NCI-H524 treated with DMSO at 0.1 percent for 48 hours (cell line): ENCODE measurements at regions not wholly inside any gene's neighbourhood (a gene's known extent, or its start where the extent isn't known, plus 50 kb on each side); places are given as distances from the start of the nearest gene placed in this dataset.

Experiments used
- DNase-seq: peaks from one replicate; lab custom pipeline; 2025; lab: John Stamatoyannopoulos, UW

- DNase-seq = no peak
Observed at GRCh38 chr2:58562276-58562675, 321.2 kb upstream of the FANCL start.

- DNase-seq = no peak
Observed at GRCh38 chr2:58560531-58560930, 319.4 kb upstream of the FANCL start.

GRCh38 chr2:58558881-58559280, 317.8 kb upstream of the FANCL start:
- DNase-seq = no peak

- DNase-seq = peak; percentile 65
Observed at GRCh38 chr2:58557176-58557575, 316.1 kb upstream of the FANCL start.

- DNase-seq = no peak
Observed at GRCh38 chr2:58553937-58554336, 312.8 kb upstream of the FANCL start.

- DNase-seq = no peak
Observed at GRCh38 chr2:58553522-58553921, 312.4 kb upstream of the FANCL start.

- DNase-seq = no peak
Observed at GRCh38 chr2:58545300-58546280, 304.5 kb upstream of the FANCL start.

- DNase-seq = peak; percentile 41
Observed at GRCh38 chr2:58543442-58543841, 302.3 kb upstream of the FANCL start.

- no peak for DNase-seq
Observed at GRCh38 chr2:58541511-58541910, 300.4 kb upstream of the FANCL start.

- DNase-seq = no peak
Observed at GRCh38 chr2:58540681-58541080, 299.6 kb upstream of the FANCL start.

- DNase-seq = no peak
Observed at GRCh38 chr2:58539973-58540372, 298.8 kb upstream of the FANCL start.

GRCh38 chr2:58535990-58536389, 294.9 kb upstream of the FANCL start:
- no peak for DNase-seq

- DNase-seq = peak; percentile 95
Observed at GRCh38 chr2:58535182-58535581, 294.1 kb upstream of the FANCL start.

GRCh38 chr2:58533376-58533775, 292.3 kb upstream of the FANCL start:
- no peak for DNase-seq

GRCh38 chr2:58532641-58533040, 291.5 kb upstream of the FANCL start:
- no peak for DNase-seq

- no peak for DNase-seq
Observed at GRCh38 chr2:58527647-58528046, 286.5 kb upstream of the FANCL start.

GRCh38 chr2:58521803-58522554, 280.9 kb upstream of the FANCL start:
- DNase-seq = peak; percentile 40

GRCh38 chr2:58520903-58521302, 279.8 kb upstream of the FANCL start:
- DNase-seq = no peak

GRCh38 chr2:58517881-58518280, 276.8 kb upstream of the FANCL start:
- DNase-seq = no peak

GRCh38 chr2:58516695-58517094, 275.6 kb upstream of the FANCL start:
- no peak for DNase-seq

GRCh38 chr2:58515827-58516573, 274.9 kb upstream of the FANCL start:
- DNase-seq = no peak

GRCh38 chr2:58514252-58514651, 273.1 kb upstream of the FANCL start:
- no peak for DNase-seq
